HepG2 (cell line): ENCODE measurements at regions not wholly inside any gene's neighbourhood (a gene's known extent, or its start where the extent isn't known, plus 50 kb on each side); places are given as distances from the start of the nearest gene placed in this dataset.
A peak's percentile ranks its signal among the peaks of the same experiment; 100 is the strongest.

Source experiments
- DZIP1 ChIP-seq: sonication (generic); formaldehyde crosslinking; IDR thresholded peaks from 2 replicates; pipeline ENCODE4 v1.5.0; 2020; ENCODE audit warnings: mild to moderate bottlenecking, missing genetic modification reagents
- MIER3 ChIP-seq: IDR thresholded peaks from 2 replicates; pipeline ENCODE4 v1.6.1; 2016; ENCODE audit warnings: missing compliant biosample characterization, borderline replicate concordance
- MXD4 ChIP-seq: IDR thresholded peaks from 2 replicates; pipeline ENCODE4 v1.6.1; 2016; ENCODE audit warnings: mild to moderate bottlenecking, missing biosample characterization, missing genetic modification reagents
- NCOA1 ChIP-seq: sonication (generic); formaldehyde crosslinking; IDR thresholded peaks from 2 replicates; pipeline ENCODE4 v1.9.0; 2021; ENCODE audit warnings: missing genetic modification reagents
- NFKB2 ChIP-seq: sonication (generic); formaldehyde crosslinking; IDR thresholded peaks from 2 replicates; pipeline ENCODE4 v1.4.0; 2020; ENCODE audit warnings: missing genetic modification reagents, borderline replicate concordance
- NONO ChIP-seq, 2 experiments: fragments of 450-650 bp in 1 of 2; sonication (generic) in 1 of 2; formaldehyde crosslinking in 1 of 2; IDR thresholded peaks in 1 of 2; conservative IDR thresholded peaks in 1 of 2; 2 replicates each; pipeline versions ENCODE4 v1.6.1 to v1.8.0; 2017 to 2022; ENCODE audit warnings: mild to moderate bottlenecking in 1 of 2, missing genetic modification reagents in 1 of 2, moderate library complexity in 1 of 2
- RAD51 ChIP-seq: fragments of 450-650 bp; IDR thresholded peaks from 2 replicates; pipeline ENCODE4 v1.6.1; 2016; ENCODE audit warnings: borderline replicate concordance
- REST ChIP-seq, 2 experiments: IDR thresholded peaks; 2 replicates each; pipeline ENCODE4 v1.6.1; 2011 to 2012; ENCODE audit warnings: low read length in 2 of 2, borderline replicate concordance in 1 of 2, low read depth in 1 of 2, mild to moderate bottlenecking in 1 of 2, moderate library complexity in 1 of 2
- SRSF1 ChIP-seq: fragments of 200-400 bp; formaldehyde crosslinking; optimal IDR thresholded peaks from 2 replicates; pipeline ENCODE3; 2017; ENCODE audit warnings: mild to moderate bottlenecking, low read depth, low read length, moderate library complexity
- TMF1 ChIP-seq: sonication (generic); formaldehyde crosslinking; IDR thresholded peaks from 2 replicates; pipeline ENCODE4 v1.8.1; 2022; ENCODE audit warnings: low read depth, missing genetic modification reagents
- ZNF205 ChIP-seq: IDR thresholded peaks from 2 replicates; pipeline ENCODE4 v1.6.1; 2018; ENCODE audit warnings: missing biosample characterization, missing genetic modification reagents
- ZNF24 ChIP-seq: fragments of 450-650 bp; IDR thresholded peaks from 2 replicates; pipeline ENCODE4 v1.6.1; 2017; ENCODE audit warnings: antibody characterized with exemption, mild to moderate bottlenecking
- ZNF547 ChIP-seq: sonication (generic); formaldehyde crosslinking; IDR thresholded peaks from 2 replicates; pipeline ENCODE4 v1.5.1; 2020; ENCODE audit warnings: mild to moderate bottlenecking, missing genetic modification reagents
- ZNF564 ChIP-seq: sonication (generic); formaldehyde crosslinking; IDR thresholded peaks from 2 replicates; pipeline ENCODE4 v1.8.1; 2023; ENCODE audit warnings: mild to moderate bottlenecking, missing genetic modification reagents
- ZNF629 ChIP-seq: sonication (generic); formaldehyde crosslinking; conservative IDR thresholded peaks from 2 replicates; pipeline ENCODE4 v1.5.0; 2020; ENCODE audit warnings: missing genetic modification reagents
- ZNF678 ChIP-seq: sonication (generic); formaldehyde crosslinking; IDR thresholded peaks from 2 replicates; pipeline ENCODE4 v1.4.0; 2020; ENCODE audit warnings: mild to moderate bottlenecking, missing genetic modification reagents
- TF ChIP-seq, protein P1 (sequence below): sonication (generic); formaldehyde crosslinking; IDR thresholded peaks from 2 replicates; pipeline ENCODE4 v1.4.0; 2020; ENCODE audit warnings: missing genetic modification reagents
- TF ChIP-seq, protein P2 (sequence below): sonication (generic); formaldehyde crosslinking; IDR thresholded peaks from 2 replicates; pipeline ENCODE4 v1.4.0; 2020; ENCODE audit warnings: missing genetic modification reagents

DNA sequence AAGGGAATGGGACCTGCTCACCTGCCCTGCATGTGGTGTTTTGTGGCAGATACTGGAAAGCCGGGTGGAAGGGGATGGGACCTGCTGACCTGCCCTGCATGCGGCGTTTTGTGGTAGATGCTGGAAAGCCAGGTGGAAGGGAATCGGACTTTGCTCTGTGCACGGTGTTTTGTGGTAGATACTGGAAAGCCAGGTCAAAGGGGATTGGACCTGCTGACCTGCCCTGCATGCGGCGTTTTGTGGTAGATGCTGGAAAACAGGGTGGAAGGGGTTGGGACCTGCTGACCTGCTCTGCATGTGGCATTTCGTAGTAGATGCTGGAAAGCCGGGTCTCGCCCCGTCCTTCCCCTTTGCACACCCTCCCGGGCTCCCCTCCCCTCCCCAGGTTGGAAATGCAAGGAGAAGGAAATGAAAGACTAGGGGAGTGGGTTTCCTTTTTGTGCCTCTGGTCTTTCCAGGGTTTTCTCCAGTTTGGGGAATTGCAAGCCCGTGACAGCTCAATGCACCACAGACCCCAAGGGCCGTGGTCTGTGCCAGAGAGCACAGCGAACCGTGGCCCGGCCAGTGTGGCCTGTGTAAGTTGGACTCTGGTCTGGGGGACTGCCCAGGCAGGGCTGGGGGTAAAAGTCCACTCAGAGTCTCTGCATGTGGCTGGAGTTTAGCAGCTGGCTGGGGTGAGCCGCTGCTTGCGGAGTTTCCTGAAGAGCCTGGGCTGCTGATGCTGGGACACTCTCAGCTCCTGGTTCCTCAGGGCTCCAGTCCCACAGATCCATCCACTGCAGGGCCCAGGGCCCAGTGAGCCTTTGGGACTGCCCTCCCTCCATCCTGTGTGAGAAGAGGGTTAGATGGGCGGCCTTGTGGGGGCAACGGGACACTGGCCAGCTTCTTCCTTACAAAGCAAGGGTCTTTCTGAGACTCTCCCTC is 105.5 kb downstream of the CRYAA start (continued):
- TF ChIP-seq, protein P1, sequence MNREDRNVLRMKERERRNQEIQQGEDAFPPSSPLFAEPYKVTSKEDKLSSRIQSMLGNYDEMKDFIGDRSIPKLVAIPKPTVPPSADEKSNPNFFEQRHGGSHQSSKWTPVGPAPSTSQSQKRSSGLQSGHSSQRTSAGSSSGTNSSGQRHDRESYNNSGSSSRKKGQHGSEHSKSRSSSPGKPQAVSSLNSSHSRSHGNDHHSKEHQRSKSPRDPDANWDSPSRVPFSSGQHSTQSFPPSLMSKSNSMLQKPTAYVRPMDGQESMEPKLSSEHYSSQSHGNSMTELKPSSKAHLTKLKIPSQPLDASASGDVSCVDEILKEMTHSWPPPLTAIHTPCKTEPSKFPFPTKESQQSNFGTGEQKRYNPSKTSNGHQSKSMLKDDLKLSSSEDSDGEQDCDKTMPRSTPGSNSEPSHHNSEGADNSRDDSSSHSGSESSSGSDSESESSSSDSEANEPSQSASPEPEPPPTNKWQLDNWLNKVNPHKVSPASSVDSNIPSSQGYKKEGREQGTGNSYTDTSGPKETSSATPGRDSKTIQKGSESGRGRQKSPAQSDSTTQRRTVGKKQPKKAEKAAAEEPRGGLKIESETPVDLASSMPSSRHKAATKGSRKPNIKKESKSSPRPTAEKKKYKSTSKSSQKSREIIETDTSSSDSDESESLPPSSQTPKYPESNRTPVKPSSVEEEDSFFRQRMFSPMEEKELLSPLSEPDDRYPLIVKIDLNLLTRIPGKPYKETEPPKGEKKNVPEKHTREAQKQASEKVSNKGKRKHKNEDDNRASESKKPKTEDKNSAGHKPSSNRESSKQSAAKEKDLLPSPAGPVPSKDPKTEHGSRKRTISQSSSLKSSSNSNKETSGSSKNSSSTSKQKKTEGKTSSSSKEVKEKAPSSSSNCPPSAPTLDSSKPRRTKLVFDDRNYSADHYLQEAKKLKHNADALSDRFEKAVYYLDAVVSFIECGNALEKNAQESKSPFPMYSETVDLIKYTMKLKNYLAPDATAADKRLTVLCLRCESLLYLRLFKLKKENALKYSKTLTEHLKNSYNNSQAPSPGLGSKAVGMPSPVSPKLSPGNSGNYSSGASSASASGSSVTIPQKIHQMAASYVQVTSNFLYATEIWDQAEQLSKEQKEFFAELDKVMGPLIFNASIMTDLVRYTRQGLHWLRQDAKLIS = no peak
- TF ChIP-seq ZNF205 (CRISPR knock-in tag) (no peak), MIER3 (CRISPR knock-in tag) (no peak), ZNF678 (CRISPR knock-in tag) (no peak), RAD51 (no peak), NCOA1 (CRISPR knock-in tag) (no peak), SRSF1 (peak; percentile 43), TMF1 (CRISPR knock-in tag) (no peak), ZNF547 (CRISPR knock-in tag) (no peak), REST (IDR thresholded peaks at IDR 0.05; ENCODE audit: borderline replicate concordance in 1 of 2, low read depth in 1 of 2, low read length in 2 of 2) (no peak), ZNF564 (no peak), ZNF629 (no peak), MXD4 (CRISPR knock-in tag) (no peak), NFKB2 (CRISPR knock-in tag) (no peak), DZIP1 (no peak), NONO (IDR thresholded peaks at IDR 0.05) (no peak), NONO (CRISPR knock-in tag; conservative IDR thresholded peaks at IDR 0.05) (0 out of 2 replicates have a peak, but pooled peaks have one; percentile 8), ZNF24 (no peak)
- TF ChIP-seq, protein P2, sequence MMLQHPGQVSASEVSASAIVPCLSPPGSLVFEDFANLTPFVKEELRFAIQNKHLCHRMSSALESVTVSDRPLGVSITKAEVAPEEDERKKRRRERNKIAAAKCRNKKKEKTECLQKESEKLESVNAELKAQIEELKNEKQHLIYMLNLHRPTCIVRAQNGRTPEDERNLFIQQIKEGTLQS (CRISPR knock-in tag) = no peak
